ENCODE measurements at regions not wholly inside any gene's neighbourhood (a gene's known extent, or its start where the extent isn't known, plus 50 kb on each side); places are given as distances from the start of the nearest gene placed in this dataset.

GRCh38 chr2:118609138-118609537 lies 238.3 kb downstream of the EN1 start:
- H3K79me2 ChIP-seq (ENCODE audit: control insufficient read depth, insufficient read depth, low read length) = no peaks in the 10 kb centered on the region
- no peak for DNase-seq (ENCODE audit: low read depth, low spot score)
- no peak overlapping the region for H3K27ac ChIP-seq (ENCODE audit: control insufficient read depth, insufficient read depth)
- no peak overlapping the region for H3K4me3 ChIP-seq
- in situ Hi-C loops (cut with MboI) = no loop called here
- FAIRE-seq = no peak
- no peaks in the 10 kb centered on the region for H3K4me1 ChIP-seq (ENCODE audit: control insufficient read depth, insufficient read depth, low read length)
- ChIA-PET SMC1A (ENCODE audit: uncharacterized antibody, unreplicated experiment) (no interaction called here), RAD21 (ENCODE audit: unreplicated experiment) (no interaction called here), CTCF (no interaction called here), POLR2A (no interaction called here)
- H3K27me3 ChIP-seq (replicated peaks in 1 of 2; ENCODE audit: control insufficient read depth in 2 of 2, insufficient read depth in 2 of 2, low read length in 1 of 2) = no peaks in the 10 kb centered on the region; a peak in 1 of 4 replicates
- H2AFZ ChIP-seq (ENCODE audit: control insufficient read depth, low read depth, low read length) = no peak overlapping the region
- no peaks in the 10 kb centered on the region for H3K36me3 ChIP-seq (ENCODE audit: control insufficient read depth in 2 of 2, insufficient read depth in 2 of 2, low read length in 1 of 2)
- BruUV-seq (replicated peaks) = no TSS peak
- H4K20me1 ChIP-seq (ENCODE audit: control insufficient read depth, insufficient read depth) = no peaks in the 10 kb centered on the region
- no peaks in the 10 kb centered on the region for H3K9me3 ChIP-seq (replicated peaks; ENCODE audit: control insufficient read depth, insufficient read depth, low read length)
- intact Hi-C loops (cut with micrococcal nuclease; ENCODE audit: unreplicated experiment) = no loop called here
- no peak for ATAC-seq
- no peak overlapping the region for H3K9ac ChIP-seq (ENCODE audit: control insufficient read depth, insufficient read depth, low read length)
- 0% methylated on average over 4 of the region's 4 CpGs for WGBS (ENCODE audit: insufficient coverage, insufficient replicate concordance, low lambda C conversion rate, missing lambda C conversion rate)
- no peak for TF ChIP-seq RELB (IDR thresholded peaks at IDR 0.05; ENCODE audit: low read depth)
- TF ChIP-seq MEF2B (IDR thresholded peaks at IDR 0.05; ENCODE audit: partially characterized antibody, poor library complexity, severe bottlenecking) = no peak
- no peak for TF ChIP-seq HDAC6 (IDR thresholded peaks at IDR 0.05; ENCODE audit: unreplicated experiment)
- no peak for TF ChIP-seq MAX (IDR thresholded peaks at IDR 0.05; ENCODE audit: low read depth, low read length)
- no peak for TF ChIP-seq RCOR1 (conservative IDR thresholded peaks at IDR 0.05; ENCODE audit: low read depth, low read length)
- TF ChIP-seq IRF3 (IDR thresholded peaks at IDR 0.05) = no peak
- no peak overlapping the region for H3K4me2 ChIP-seq (ENCODE audit: control insufficient read depth, insufficient read depth)

Measured in GM12878 (cell line).